NCI-H1930 (cell line): ENCODE measurements at regions not wholly inside any gene's neighbourhood (a gene's known extent, or its start where the extent isn't known, plus 50 kb on each side); places are given as distances from the start of the nearest gene placed in this dataset.
"Not testable (repeated sequence)": the region's sequence is repeated elsewhere in the genome, so short reads cannot be mapped to it uniquely, and the experiment has no call there.

ENCODE experiments used
- DNase-seq, 2 experiments: peaks; one replicate each; lab custom pipeline; 2025; lab: John Stamatoyannopoulos, UW

GRCh38 chr18:33854086-33854826 lies 276.2 kb downstream of the ASXL3 start:
- DNase-seq, result no peak

- no peak for DNase-seq
These were observed 275.2 kb downstream of the ASXL3 start for GRCh38 chr18:33853187-33853586.

- DNase-seq, result no peak
These were observed 273.6 kb downstream of the ASXL3 start for GRCh38 chr18:33851546-33852078.

GRCh38 chr18:33849731-33850130 lies 271.7 kb downstream of the ASXL3 start:
- DNase-seq, result no peak

- no peak for DNase-seq
These were observed 266.2 kb downstream of the ASXL3 start for GRCh38 chr18:33844232-33844631.

- no peak for DNase-seq
These were observed 263.4 kb downstream of the ASXL3 start for GRCh38 chr18:33841221-33841967.

- DNase-seq, result no peak
These were observed 262.2 kb downstream of the ASXL3 start for GRCh38 chr18:33840212-33840593.

- peak in 1 of 2 experiments; percentile 29 for DNase-seq
These were observed 261.6 kb downstream of the ASXL3 start for GRCh38 chr18:33839452-33840211.

- no peak for DNase-seq
These were observed 260.0 kb downstream of the ASXL3 start for GRCh38 chr18:33838054-33838453.

- no peak for DNase-seq
These were observed 259.2 kb downstream of the ASXL3 start for GRCh38 chr18:33837191-33837590.

GRCh38 chr18:33836564-33836963 lies 258.5 kb downstream of the ASXL3 start:
- no peak for DNase-seq

GRCh38 chr18:33835419-33835818 lies 257.4 kb downstream of the ASXL3 start:
- no peak for DNase-seq

- DNase-seq, result no peak
These were observed 255.8 kb downstream of the ASXL3 start for GRCh38 chr18:33833842-33834241.

GRCh38 chr18:33831424-33831823 lies 253.4 kb downstream of the ASXL3 start:
- DNase-seq, result no peak

GRCh38 chr18:33830213-33830612 lies 252.2 kb downstream of the ASXL3 start:
- DNase-seq, result no peak

- no peak for DNase-seq
These were observed 250.9 kb downstream of the ASXL3 start for GRCh38 chr18:33828949-33829348.

GRCh38 chr18:33826151-33826550 lies 248.1 kb downstream of the ASXL3 start:
- no peak for DNase-seq

- DNase-seq, result no peak
These were observed 243.5 kb downstream of the ASXL3 start for GRCh38 chr18:33821503-33821902.

GRCh38 chr18:33820517-33821371 lies 242.7 kb downstream of the ASXL3 start:
- no peak for DNase-seq

- not testable (repeated sequence) for DNase-seq
These were observed 241.8 kb downstream of the ASXL3 start for GRCh38 chr18:33819692-33820343.

- DNase-seq, result no peak
These were observed 240.1 kb downstream of the ASXL3 start for GRCh38 chr18:33818145-33818544.
